GM12874 (cell line): ENCODE measurements at regions not wholly inside any gene's neighbourhood (a gene's known extent, or its start where the extent isn't known, plus 50 kb on each side); places are given as distances from the start of the nearest gene placed in this dataset.

ENCODE experiments used
- CTCF ChIP-seq: IDR thresholded peaks from 2 replicates; pipeline ENCODE4 v1.5.1; 2011; ENCODE audit warnings: low read depth, mild to moderate bottlenecking, control low read depth, low read length, moderate library complexity; ENCODE audit not compliant: insufficient read depth

- no peak for TF ChIP-seq CTCF
Observed at GRCh38 chr2:81974216-81974615, 1669.7 kb upstream of the LRRTM1 start.

- TF ChIP-seq CTCF: no peak
Observed at GRCh38 chr2:81942876-81943275, 1638.3 kb upstream of the LRRTM1 start.

- no peak for TF ChIP-seq CTCF
Observed at GRCh38 chr2:81942136-81942680, 1637.7 kb upstream of the LRRTM1 start.

- no peak for TF ChIP-seq CTCF
Observed at GRCh38 chr2:81940266-81940955, 1635.9 kb upstream of the LRRTM1 start.

- TF ChIP-seq CTCF: no peak
Observed at GRCh38 chr2:81937944-81938343, 1633.4 kb upstream of the LRRTM1 start.

GRCh38 chr2:81903534-81903933, 1599.0 kb upstream of the LRRTM1 start:
- no peak for TF ChIP-seq CTCF

GRCh38 chr2:81901017-81901416, 1596.5 kb upstream of the LRRTM1 start:
- no peak for TF ChIP-seq CTCF
